T-helper 1 cell treated with Interleukin-12 subunit alpha and Interleukin-12 subunit beta and Interleukin-4 antibody, amounts not matched to agents 30 ng/mL and 1 ng/mL, for 36 hours (primary cell): ENCODE measurements at regions not wholly inside any gene's neighbourhood (a gene's known extent, or its start where the extent isn't known, plus 50 kb on each side); places are given as distances from the start of the nearest gene placed in this dataset.

Source experiments
- intact Hi-C: fragments of 100-400 bp; cut with micrococcal nuclease; formaldehyde crosslinking; loops from one replicate; pipeline ENCODE4 v1.15.1; 2024

DNA sequence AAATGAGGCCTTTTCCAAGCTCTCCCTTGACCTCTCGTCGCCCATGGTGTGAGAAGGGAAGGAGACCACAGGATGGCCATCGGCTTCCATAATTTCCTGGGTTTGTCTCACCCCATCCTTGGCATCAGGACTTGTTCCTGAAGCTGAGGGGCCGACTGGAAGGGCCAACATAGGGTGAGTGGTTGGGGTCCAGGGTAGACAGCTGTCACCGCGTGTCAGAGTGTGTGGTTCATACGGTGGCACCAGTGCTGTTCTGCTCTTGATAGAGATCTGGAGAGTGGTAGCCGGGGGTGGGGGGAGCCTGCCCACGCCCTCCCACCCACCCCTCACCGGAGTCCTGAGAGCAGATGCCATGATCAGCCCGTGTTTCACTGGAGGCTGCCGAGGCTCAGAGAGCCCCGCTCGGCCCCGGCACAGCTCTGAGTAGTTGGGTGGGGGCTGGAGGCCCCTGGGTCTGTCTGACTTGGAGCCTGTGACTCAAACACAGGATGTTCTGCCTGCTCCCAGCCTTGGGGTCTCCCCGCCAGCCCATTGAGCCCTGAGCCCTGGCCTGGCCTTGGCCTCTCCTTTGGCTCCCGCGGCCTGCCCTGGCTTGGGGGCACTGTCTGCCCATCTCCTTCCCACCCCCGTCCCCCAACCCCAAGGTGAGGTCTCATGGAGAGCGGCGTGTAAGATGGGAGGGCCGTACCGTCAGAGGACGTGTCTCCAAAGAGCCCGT is 53.1 kb upstream of the IER5L start:
- intact Hi-C loops = no loop called here

DNA sequence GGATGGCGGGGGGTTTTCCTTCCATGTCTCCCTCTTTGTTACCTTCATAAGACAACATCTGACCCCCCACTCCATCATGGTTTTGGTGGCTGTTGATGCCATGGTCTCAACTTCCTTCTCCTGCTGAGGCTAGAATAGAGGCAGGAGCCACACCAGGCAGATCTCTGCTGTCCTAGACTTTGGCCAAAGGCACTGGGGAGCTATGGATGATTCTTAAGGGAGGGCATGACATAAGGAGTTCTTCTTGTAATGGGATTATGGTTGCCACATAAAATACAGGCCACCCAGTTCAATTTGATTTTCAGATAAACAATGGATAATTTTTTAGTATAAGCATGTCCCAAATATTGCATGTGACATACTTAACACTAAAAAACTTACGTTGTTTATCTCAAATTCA is 52.2 kb upstream of the IER5L start:
- intact Hi-C loops = no loop called here
